ENCODE measurements at regions not wholly inside any gene's neighbourhood (a gene's known extent, or its start where the extent isn't known, plus 50 kb on each side); places are given as distances from the start of the nearest gene placed in this dataset.

- TF ChIP-seq CTCF (conservative IDR thresholded peaks at IDR 0.05) (no peak), EZH2 (IDR thresholded peaks at IDR 0.05; ENCODE audit: low read depth) (no peak)
Observed at GRCh38 chr4:120144634-120145033, 78.0 kb upstream of the MAD2L1 start.
